GM12864 (cell line): ENCODE measurements at regions not wholly inside any gene's neighbourhood (a gene's known extent, or its start where the extent isn't known, plus 50 kb on each side); places are given as distances from the start of the nearest gene placed in this dataset.

Experiments
- DNase-seq: peaks from one replicate; pipeline ENCODE4 v3.0.0-alpha.2; 2011; ENCODE audit warnings: low read depth
- H3K4me3 ChIP-seq: 2 replicates; pipeline ENCODE4 v1.5.1; 2011; ENCODE audit warnings: mild to moderate bottlenecking, low read depth, low read length, control low read depth
- CTCF ChIP-seq: IDR thresholded peaks from 2 replicates; pipeline ENCODE4 v1.5.1; 2011; ENCODE audit warnings: low read depth, mild to moderate bottlenecking, moderate library complexity, low read length, control low read depth, inconsistent platforms; ENCODE audit errors: missing control alignments

DNA sequence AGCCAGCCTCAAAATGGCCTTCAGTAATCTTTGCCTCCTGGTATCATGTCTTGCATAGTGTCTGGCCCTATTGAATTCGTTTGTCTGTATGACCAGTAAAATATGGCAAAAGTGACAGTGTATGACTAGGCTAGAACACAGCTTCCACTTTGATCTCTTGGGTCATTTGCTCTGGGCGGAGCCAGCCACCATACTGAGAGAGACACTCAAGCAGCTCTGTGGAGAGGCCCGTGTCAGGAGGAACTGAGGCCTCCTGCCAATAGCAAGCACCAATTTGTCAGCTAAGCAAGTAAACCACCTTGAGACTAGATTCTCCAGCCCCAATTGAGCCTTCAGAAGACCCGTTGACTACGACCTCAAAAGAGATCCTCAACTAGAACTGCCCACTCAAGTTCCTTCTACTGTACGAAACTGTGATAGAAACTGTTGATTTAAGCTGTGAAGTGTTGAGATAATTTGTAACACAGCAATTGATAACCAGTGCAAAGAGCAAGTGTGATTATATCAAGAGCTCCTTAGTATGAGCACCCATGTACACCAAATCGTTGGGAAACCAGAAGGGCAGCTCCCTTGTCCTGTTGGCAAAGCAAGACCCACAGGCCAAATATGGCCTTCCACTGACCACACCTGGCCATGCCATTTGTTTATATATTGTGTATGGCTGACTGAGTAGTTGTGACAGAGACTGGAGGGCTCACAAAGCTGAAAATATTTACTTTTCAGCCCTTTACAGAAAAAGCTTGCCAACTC lies 52.7 kb upstream of the SERBP1 start:
- TF ChIP-seq CTCF = no peak
- no peak for DNase-seq
- H3K4me3 ChIP-seq = no peak overlapping the region

GRCh38 chr1:67484492-67484891 lies 54.3 kb upstream of the SERBP1 start:
- no peak for DNase-seq
- TF ChIP-seq CTCF = no peak
- no peak overlapping the region for H3K4me3 ChIP-seq

DNA sequence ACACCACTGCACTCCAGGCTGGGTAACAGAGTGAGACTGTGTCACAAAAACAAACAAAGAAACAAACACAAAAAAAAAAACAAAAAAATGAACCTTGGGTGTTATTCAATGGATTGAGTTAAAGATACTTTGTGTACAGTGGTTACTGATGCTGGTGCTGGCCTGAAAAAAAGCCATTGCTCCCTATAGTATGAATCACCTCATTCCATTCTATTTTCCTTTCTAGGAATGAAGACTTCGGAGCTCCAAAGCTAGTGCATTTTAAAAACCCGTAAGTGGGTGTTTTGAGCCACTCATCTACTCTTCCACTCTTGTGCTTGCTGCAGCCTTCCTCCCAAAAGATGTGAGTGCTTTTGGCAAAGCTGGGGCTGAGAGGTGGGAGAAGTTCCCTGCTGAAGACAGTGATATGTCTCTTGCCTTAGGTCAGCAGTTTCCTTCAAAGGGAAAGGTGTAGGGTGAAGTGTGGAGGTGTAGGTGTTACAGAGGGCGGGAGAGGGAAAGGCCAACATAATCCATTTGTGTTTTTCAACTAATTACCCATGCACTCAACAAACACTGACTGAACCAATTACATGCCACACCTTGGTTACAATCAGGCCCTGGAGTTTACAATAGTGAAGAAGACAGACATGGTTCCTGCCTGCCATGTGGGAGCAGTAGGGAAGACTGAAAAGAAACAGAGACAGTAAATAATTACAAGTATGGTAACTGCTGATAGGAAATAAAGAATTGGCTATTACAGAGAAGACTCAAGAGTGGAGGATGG lies 55.0 kb upstream of the SERBP1 start:
- no peak overlapping the region for H3K4me3 ChIP-seq
- TF ChIP-seq CTCF = no peak
- DNase-seq = no peak

GRCh38 chr1:67489643-67490042 lies 59.4 kb upstream of the SERBP1 start:
- no peak overlapping the region for H3K4me3 ChIP-seq
- TF ChIP-seq CTCF = no peak
- DNase-seq = no peak

- no peak overlapping the region for H3K4me3 ChIP-seq
- no peak for TF ChIP-seq CTCF
- no peak for DNase-seq
These were observed 61.1 kb upstream of the SERBP1 start for GRCh38 chr1:67491280-67491679.

DNA sequence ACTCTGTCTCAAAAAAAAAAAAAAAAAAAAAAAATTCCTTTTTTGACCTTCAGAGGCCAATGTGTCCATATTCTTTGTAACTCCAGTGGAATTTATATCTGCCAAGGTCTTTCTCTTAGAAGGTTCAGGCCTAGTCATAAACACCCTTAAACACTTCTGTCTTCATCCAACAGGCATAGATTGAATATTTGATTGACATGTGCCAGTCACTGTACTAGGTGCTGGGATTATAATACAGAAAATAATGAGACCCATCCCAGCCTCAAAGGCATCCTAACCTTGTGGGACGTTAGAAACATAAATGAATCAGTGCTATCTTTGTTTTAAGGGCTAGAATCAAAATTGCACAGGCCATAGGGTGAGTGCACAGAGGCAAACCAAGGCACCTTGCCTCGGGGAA lies 62.9 kb upstream of the SERBP1 start:
- no peak for TF ChIP-seq CTCF

More for the DNA sequence above, 62.9 kb upstream of the SERBP1 start:
- H3K4me3 ChIP-seq = no peak overlapping the region
- no peak for DNase-seq
